ENCODE measurements at regions not wholly inside any gene's neighbourhood (a gene's known extent, or its start where the extent isn't known, plus 50 kb on each side); places are given as distances from the start of the nearest gene placed in this dataset.

- Histone ChIP-seq H3K4me1 (peaks cover 61% of the 10 kb centered on the region), H3K36me3 (ENCODE audit: control insufficient read depth, insufficient read depth, low read length) (no peaks in the 10 kb centered on the region), H3K27me3 (replicated peaks; ENCODE audit: control insufficient read depth, insufficient read depth, low read length) (no peaks in the 10 kb centered on the region), H3K9me3 (no peaks in the 10 kb centered on the region), H3K4me3 (ENCODE audit: low read depth, low read length) (no peak overlapping the region)
- intact Hi-C loops (cut with micrococcal nuclease; ENCODE audit: unreplicated experiment) = loop anchor here (5.0 kb wide), 1 partner anchor 410 kb away; no protein-coding TSS in a partner anchor
- Mint-ChIP-seq H3K9me3 (ENCODE audit: unreplicated experiment) (peaks cover 16% of the 10 kb centered on the region), H3K36me3 (ENCODE audit: insufficient read depth, unreplicated experiment) (peaks cover 27% of the 10 kb centered on the region), H3K4me3 (ENCODE audit: unreplicated experiment) (no peak overlapping the region), H3K4me1 (ENCODE audit: low read depth, unreplicated experiment) (peaks cover 50% of the 10 kb centered on the region), H3K27ac (ENCODE audit: unreplicated experiment) (peak overlapping the region; percentile 90), H3K27me3 (ENCODE audit: insufficient read depth, unreplicated experiment) (no peaks in the 10 kb centered on the region)
- TF ChIP-seq CTCF (IDR thresholded peaks at IDR 0.05; ENCODE audit: insufficient read depth in 1 of 2, low read depth in 1 of 2, low read length in 1 of 2, severe bottlenecking in 1 of 2, unreplicated experiment in 1 of 2) = no peak
- CTCF ChIA-PET = no interaction called here
- POLR2A ChIA-PET = no interaction called here
- no TSS peak for BruUV-seq (replicated peaks)
- no peak for DNase-seq
Measured at GRCh38 chr10:33802566-33802965, 468.1 kb upstream of the NRP1 start.

- no peak for TF ChIP-seq CTCF (IDR thresholded peaks at IDR 0.05; ENCODE audit: insufficient read depth in 1 of 2, low read depth in 1 of 2, low read length in 1 of 2, severe bottlenecking in 1 of 2, unreplicated experiment in 1 of 2)
- H3K27ac Mint-ChIP-seq (ENCODE audit: unreplicated experiment) = peak overlapping the region; percentile 90
- no TSS peak for BruUV-seq (replicated peaks)
- Histone ChIP-seq H3K9me3 (no peaks in the 10 kb centered on the region), H3K4me3 (ENCODE audit: low read depth, low read length) (no peak overlapping the region), H3K4me1 (peaks cover 69% of the 10 kb centered on the region), H3K27me3 (replicated peaks; ENCODE audit: control insufficient read depth, insufficient read depth, low read length) (no peaks in the 10 kb centered on the region), H3K36me3 (ENCODE audit: control insufficient read depth, insufficient read depth, low read length) (no peaks in the 10 kb centered on the region)
- H3K27me3 Mint-ChIP-seq (ENCODE audit: insufficient read depth, unreplicated experiment) = no peaks in the 10 kb centered on the region
- peaks cover 27% of the 10 kb centered on the region for H3K36me3 Mint-ChIP-seq (ENCODE audit: insufficient read depth, unreplicated experiment)
- peaks cover 16% of the 10 kb centered on the region for H3K9me3 Mint-ChIP-seq (ENCODE audit: unreplicated experiment)
- H3K4me3 Mint-ChIP-seq (ENCODE audit: unreplicated experiment) = peak overlapping the region; percentile 39
- H3K4me1 Mint-ChIP-seq (ENCODE audit: low read depth, unreplicated experiment) = peaks cover 50% of the 10 kb centered on the region
- CTCF ChIA-PET = no interaction called here
- intact Hi-C loops (cut with micrococcal nuclease; ENCODE audit: unreplicated experiment) = loop anchor here (5.0 kb wide), 1 partner anchor 411 kb away; no protein-coding TSS in a partner anchor
- DNase-seq = peak; percentile 81 to 88
- POLR2A ChIA-PET = no interaction called here
Measured at GRCh38 chr10:33801705-33802104, 467.2 kb upstream of the NRP1 start.

GRCh38 chr10:33800986-33801385 is 466.5 kb upstream of the NRP1 start:
- Histone ChIP-seq H3K36me3 (ENCODE audit: control insufficient read depth, insufficient read depth, low read length) (no peaks in the 10 kb centered on the region), H3K4me1 (peaks cover 73% of the 10 kb centered on the region), H3K4me3 (ENCODE audit: low read depth, low read length) (no peak overlapping the region), H3K27me3 (replicated peaks; ENCODE audit: control insufficient read depth, insufficient read depth, low read length) (no peaks in the 10 kb centered on the region), H3K9me3 (no peaks in the 10 kb centered on the region)
- ChIA-PET POLR2A (no interaction called here), CTCF (no interaction called here)
- no TSS peak for BruUV-seq (replicated peaks)
- Mint-ChIP-seq H3K9me3 (ENCODE audit: unreplicated experiment) (peaks cover 16% of the 10 kb centered on the region), H3K4me1 (ENCODE audit: low read depth, unreplicated experiment) (peaks cover 50% of the 10 kb centered on the region), H3K36me3 (ENCODE audit: insufficient read depth, unreplicated experiment) (peaks cover 27% of the 10 kb centered on the region), H3K4me3 (ENCODE audit: unreplicated experiment) (no peak overlapping the region), H3K27me3 (ENCODE audit: insufficient read depth, unreplicated experiment) (no peaks in the 10 kb centered on the region), H3K27ac (ENCODE audit: unreplicated experiment) (peak overlapping the region; percentile 90)
- TF ChIP-seq CTCF (IDR thresholded peaks at IDR 0.05; ENCODE audit: insufficient read depth in 1 of 2, low read depth in 1 of 2, low read length in 1 of 2, severe bottlenecking in 1 of 2, unreplicated experiment in 1 of 2) = no peak
- intact Hi-C loops (cut with micrococcal nuclease; ENCODE audit: unreplicated experiment) = loop anchor here (5.0 kb wide), 1 partner anchor 411 kb away; no protein-coding TSS in a partner anchor
- DNase-seq = no peak

Data from Caco-2 (cell line).